ENCODE measurements at regions not wholly inside any gene's neighbourhood (a gene's known extent, or its start where the extent isn't known, plus 50 kb on each side); places are given as distances from the start of the nearest gene placed in this dataset.

GRCh38 chr5:38029397-38030065, 189.7 kb upstream of the GDNF start:
- DNase-seq: no peak

- no peak for DNase-seq
Observed at GRCh38 chr5:38023799-38024198, 184.0 kb upstream of the GDNF start.

- DNase-seq: peak; percentile 15 to 23
Observed at GRCh38 chr5:38023371-38023770, 183.5 kb upstream of the GDNF start.

GRCh38 chr5:38022631-38023030, 182.8 kb upstream of the GDNF start:
- DNase-seq: no peak

GRCh38 chr5:38018016-38018415, 178.2 kb upstream of the GDNF start:
- no peak for DNase-seq

GRCh38 chr5:38013107-38013506, 173.3 kb upstream of the GDNF start:
- DNase-seq: no peak

GRCh38 chr5:38011668-38012188, 171.9 kb upstream of the GDNF start:
- no peak for DNase-seq

- DNase-seq: no peak
Observed at GRCh38 chr5:38009749-38010358, 170.0 kb upstream of the GDNF start.

GRCh38 chr5:38008198-38008597, 168.4 kb upstream of the GDNF start:
- DNase-seq: no peak

- no peak for DNase-seq
Observed at GRCh38 chr5:37999593-37999992, 159.8 kb upstream of the GDNF start.

- no peak for DNase-seq
Observed at GRCh38 chr5:37996918-37997317, 157.1 kb upstream of the GDNF start.

- DNase-seq: no peak
Observed at GRCh38 chr5:37994729-37995128, 154.9 kb upstream of the GDNF start.

- no peak for DNase-seq
Observed at GRCh38 chr5:37991301-37992299, 151.8 kb upstream of the GDNF start.

GRCh38 chr5:37989884-37990283, 150.0 kb upstream of the GDNF start:
- no peak for DNase-seq

- no peak for DNase-seq
Observed at GRCh38 chr5:37988454-37989046, 148.7 kb upstream of the GDNF start.

- DNase-seq: no peak
Observed at GRCh38 chr5:37984300-37984699, 144.5 kb upstream of the GDNF start.

- DNase-seq: no peak
Observed at GRCh38 chr5:37983463-37983862, 143.6 kb upstream of the GDNF start.

- DNase-seq: no peak
Observed at GRCh38 chr5:37979559-37979958, 139.7 kb upstream of the GDNF start.

GRCh38 chr5:37975531-37975930, 135.7 kb upstream of the GDNF start:
- DNase-seq: no peak

- no peak for DNase-seq
Observed at GRCh38 chr5:37971483-37972024, 131.7 kb upstream of the GDNF start.

GRCh38 chr5:37966871-37967270, 127.0 kb upstream of the GDNF start:
- no peak for DNase-seq

GRCh38 chr5:37966291-37966690, 126.5 kb upstream of the GDNF start:
- no peak for DNase-seq
